ENCODE measurements at regions not wholly inside any gene's neighbourhood (a gene's known extent, or its start where the extent isn't known, plus 50 kb on each side); places are given as distances from the start of the nearest gene placed in this dataset.

DNA sequence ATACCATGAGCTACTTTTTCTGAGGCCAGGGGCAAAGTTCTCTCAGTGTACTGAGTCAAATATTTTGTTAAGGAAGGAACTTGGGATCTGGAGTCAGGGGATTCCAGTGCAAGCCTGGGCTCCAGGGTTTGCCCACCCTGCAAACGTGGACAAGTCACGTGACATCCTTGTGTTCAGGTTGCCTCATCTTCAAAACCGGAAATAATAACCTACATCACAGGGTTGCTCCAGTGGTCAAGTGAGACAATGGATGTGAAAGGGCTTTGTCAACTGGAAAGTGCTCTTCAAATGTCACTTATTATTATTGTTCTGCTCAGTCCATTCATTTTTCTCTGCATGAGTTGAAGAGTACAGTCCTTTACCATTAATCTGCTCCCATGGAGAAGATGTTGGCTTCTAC lies 414.9 kb downstream of the COG6 start:
- H4K20me1 ChIP-seq (ENCODE audit: control insufficient read depth, extremely low read depth, insufficient read depth, low read length) = no peaks in the 10 kb centered on the region
- no peaks in the 10 kb centered on the region for H3K79me2 ChIP-seq (ENCODE audit: control insufficient read depth, insufficient read depth, low read length)
- no peaks in the 10 kb centered on the region for H3K27me3 ChIP-seq (ENCODE audit: control insufficient read depth, extremely low read depth, insufficient read depth, low read length)
- no peak overlapping the region for H3K4me2 ChIP-seq (ENCODE audit: control insufficient read depth, extremely low read depth, insufficient read depth, low read depth, low read length)
- dilution Hi-C loops (cut with MboI; ENCODE audit: extremely low pct_ligation_motif_present, low sequenced_read_pairs) = no loop called here
- no peaks in the 10 kb centered on the region for H3K9me1 ChIP-seq (ENCODE audit: control insufficient read depth, extremely low read depth, insufficient read depth, low read length)
- no peaks in the 10 kb centered on the region for H3K36me3 ChIP-seq (ENCODE audit: control insufficient read depth in 2 of 2, extremely low read depth in 1 of 2, insufficient read depth in 2 of 2, low read length in 2 of 2)
- no peak overlapping the region for H2AFZ ChIP-seq (ENCODE audit: control insufficient read depth, low read length)
- DNase-seq (ENCODE audit: low read depth, low spot score) (no peak), FAIRE-seq (no peak)
- H3K27ac ChIP-seq (ENCODE audit: control insufficient read depth, insufficient read depth, low read length) = no peak overlapping the region
- H3K9ac ChIP-seq (ENCODE audit: control insufficient read depth, extremely low read depth, insufficient read depth, low read length) = no peak overlapping the region
- TF ChIP-seq CTCF (optimal IDR thresholded peaks at IDR 0.05 in 1 of 3, IDR thresholded peaks at IDR 0.05 in 1 of 3, conservative IDR thresholded peaks at IDR 0.05 in 1 of 3; ENCODE audit: extremely low read depth in 1 of 3, insufficient read depth in 2 of 3, low read length in 3 of 3) (no peak), EZH2 (IDR thresholded peaks at IDR 0.05; ENCODE audit: low read length) (no peak)
- no peaks in the 10 kb centered on the region for H3K4me1 ChIP-seq (ENCODE audit: control insufficient read depth, extremely low read depth, insufficient read depth, low read length)
- H3K9me3 ChIP-seq (ENCODE audit: control insufficient read depth, low read depth, low read length) = no peaks in the 10 kb centered on the region
- H3K4me3 ChIP-seq (ENCODE audit: control insufficient read depth in 2 of 3, extremely low read depth in 1 of 3, insufficient read depth in 2 of 3, low read depth in 1 of 3, low read length in 3 of 3) = no peak overlapping the region

GRCh38 chr13:40072663-40073120 lies 417.2 kb downstream of the COG6 start:
- H3K4me1 ChIP-seq (ENCODE audit: control insufficient read depth, extremely low read depth, insufficient read depth, low read length) = peaks cover 14% of the 10 kb centered on the region
- H4K20me1 ChIP-seq (ENCODE audit: control insufficient read depth, extremely low read depth, insufficient read depth, low read length) = no peaks in the 10 kb centered on the region
- FAIRE-seq (no peak), DNase-seq (ENCODE audit: low read depth, low spot score) (no peak)
- no peak overlapping the region for H3K4me2 ChIP-seq (ENCODE audit: control insufficient read depth, extremely low read depth, insufficient read depth, low read depth, low read length)
- no peaks in the 10 kb centered on the region for H3K9me1 ChIP-seq (ENCODE audit: control insufficient read depth, extremely low read depth, insufficient read depth, low read length)
- TF ChIP-seq CTCF (optimal IDR thresholded peaks at IDR 0.05 in 1 of 3, IDR thresholded peaks at IDR 0.05 in 1 of 3, conservative IDR thresholded peaks at IDR 0.05 in 1 of 3; ENCODE audit: extremely low read depth in 1 of 3, insufficient read depth in 2 of 3, low read length in 3 of 3) = peak in 1 of 3 experiments; percentile 6
- TF ChIP-seq EZH2 (IDR thresholded peaks at IDR 0.05; ENCODE audit: low read length) = no peak
- H3K36me3 ChIP-seq (ENCODE audit: control insufficient read depth in 2 of 2, extremely low read depth in 1 of 2, insufficient read depth in 2 of 2, low read length in 2 of 2) = no peaks in the 10 kb centered on the region
- H2AFZ ChIP-seq (ENCODE audit: control insufficient read depth, low read length) = no peak overlapping the region
- dilution Hi-C loops (cut with MboI; ENCODE audit: extremely low pct_ligation_motif_present, low sequenced_read_pairs) = no loop called here
- no peak overlapping the region for H3K27ac ChIP-seq (ENCODE audit: control insufficient read depth, insufficient read depth, low read length)
- H3K79me2 ChIP-seq (ENCODE audit: control insufficient read depth, insufficient read depth, low read length) = no peaks in the 10 kb centered on the region
- no peaks in the 10 kb centered on the region for H3K27me3 ChIP-seq (ENCODE audit: control insufficient read depth, extremely low read depth, insufficient read depth, low read length)
- H3K4me3 ChIP-seq (ENCODE audit: control insufficient read depth in 2 of 3, extremely low read depth in 1 of 3, insufficient read depth in 2 of 3, low read depth in 1 of 3, low read length in 3 of 3) = no peak overlapping the region
- H3K9me3 ChIP-seq (ENCODE audit: control insufficient read depth, low read depth, low read length) = no peaks in the 10 kb centered on the region
- H3K9ac ChIP-seq (ENCODE audit: control insufficient read depth, extremely low read depth, insufficient read depth, low read length) = no peak overlapping the region

Measured in keratinocyte (primary cell).